Hepatocyte (in vitro differentiated cells): ENCODE measurements at regions not wholly inside any gene's neighbourhood (a gene's known extent, or its start where the extent isn't known, plus 50 kb on each side); places are given as distances from the start of the nearest gene placed in this dataset.

Source experiments
- DNase-seq: peaks from one replicate; pipeline ENCODE4 v3.0.0-alpha.2; 2016; ENCODE audit warnings: low spot score
- H2AFZ ChIP-seq: fragments of 200-600 bp; sonication (generic); 2 replicates; pipeline ENCODE4 v1.6.0; 2016; ENCODE audit warnings: antibody characterized with exemption, mild to moderate bottlenecking
- H3K27ac ChIP-seq: fragments of 200-600 bp; sonication (generic); 2 replicates; pipeline ENCODE4 v1.5.1; 2016; ENCODE audit warnings: mild to moderate bottlenecking
- H3K27me3 ChIP-seq: fragments of 200-600 bp; sonication (generic); 2 replicates; pipeline ENCODE4 v1.6.1; 2016
- H3K36me3 ChIP-seq: fragments of 200-600 bp; sonication (generic); replicated peaks from 2 replicates; pipeline ENCODE4 v1.5.1; 2016; ENCODE audit warnings: low read depth; ENCODE audit not compliant: insufficient read depth
- H3K4me1 ChIP-seq: fragments of 200-600 bp; sonication (generic); 2 replicates; pipeline ENCODE4 v1.5.1; 2016; ENCODE audit warnings: mild to moderate bottlenecking, moderate library complexity; ENCODE audit not compliant: insufficient read depth
- H3K4me2 ChIP-seq: fragments of 200-600 bp; sonication (generic); 2 replicates; pipeline ENCODE4 v1.6.0; 2016
- H3K4me3 ChIP-seq: fragments of 200-600 bp; sonication (generic); 2 replicates; pipeline ENCODE4 v1.5.1; 2016; ENCODE audit warnings: mild to moderate bottlenecking
- H3K79me2 ChIP-seq: fragments of 200-600 bp; sonication (generic); 2 replicates; pipeline ENCODE4 v1.6.0; 2017; ENCODE audit warnings: mild to moderate bottlenecking
- H3K9me2 ChIP-seq: fragments of 200-600 bp; sonication (generic); replicated peaks from 2 replicates; pipeline ENCODE4 v1.6.0; 2017; ENCODE audit warnings: mild to moderate bottlenecking; ENCODE audit not compliant: insufficient read depth
- H3K9me3 ChIP-seq: fragments of 200-600 bp; sonication (generic); 2 replicates; pipeline ENCODE4 v1.5.1; 2016; ENCODE audit warnings: low read depth, mild to moderate bottlenecking
- H4K20me1 ChIP-seq: fragments of 200-600 bp; sonication (generic); 2 replicates; pipeline ENCODE4 v1.6.0; 2016; ENCODE audit warnings: mild to moderate bottlenecking; ENCODE audit not compliant: insufficient read depth, poor library complexity, severe bottlenecking
- CTCF ChIP-seq: fragments of 200-600 bp; sonication (generic); IDR thresholded peaks from 2 replicates; pipeline ENCODE4 v1.5.1; 2016; ENCODE audit warnings: antibody characterized with exemption, mild to moderate bottlenecking; ENCODE audit not compliant: poor library complexity
- EZH2 ChIP-seq: fragments of 200-600 bp; sonication (generic); IDR thresholded peaks from 2 replicates; pipeline ENCODE4 v1.6.1; 2016; ENCODE audit warnings: antibody characterized with exemption, mild to moderate bottlenecking, borderline replicate concordance
- EZH2phosphoT487 ChIP-seq: fragments of 200-600 bp; sonication (generic); IDR thresholded peaks from one replicate; pipeline ENCODE4 v1.6.1; 2018; ENCODE audit warnings: antibody characterized with exemption, mild to moderate bottlenecking, low read depth, moderate library complexity; ENCODE audit not compliant: unreplicated experiment, severe bottlenecking
- WGBS: methylation state at CpG from one replicate; pipeline ENCODE4 v1.1.6; 2016; ENCODE audit warnings: low lambda C conversion rate; ENCODE audit errors: missing lambda C conversion rate; 5-methylcytosine and 5-hydroxymethylcytosine counted together

- DNase-seq = no peak
- Histone ChIP-seq H3K9me2 (no peaks in the 10 kb centered on the region), H3K27ac (no peak overlapping the region), H3K9me3 (no peaks in the 10 kb centered on the region), H4K20me1 (no peaks in the 10 kb centered on the region), H3K4me3 (no peak overlapping the region), H3K27me3 (no peaks in the 10 kb centered on the region), H3K79me2 (no peaks in the 10 kb centered on the region), H3K4me2 (no peak overlapping the region), H3K36me3 (no peaks in the 10 kb centered on the region), H2AFZ (no peak overlapping the region), H3K4me1 (no peaks in the 10 kb centered on the region)
- TF ChIP-seq EZH2 (no peak), EZH2phosphoT487 (no peak)
- WGBS = 97% methylated on average over 3 of the region's 3 CpGs
Observed at GRCh38 chr9:8052991-8053390, 253.4 kb upstream of the DMAC1 start.

GRCh38 chr9:8037745-8038144 is 238.2 kb upstream of the DMAC1 start:
- Histone ChIP-seq H3K4me2 (no peak overlapping the region), H4K20me1 (no peaks in the 10 kb centered on the region), H3K79me2 (no peaks in the 10 kb centered on the region), H3K9me2 (no peaks in the 10 kb centered on the region), H3K36me3 (no peaks in the 10 kb centered on the region), H2AFZ (no peak overlapping the region), H3K4me1 (no peaks in the 10 kb centered on the region), H3K27me3 (no peaks in the 10 kb centered on the region), H3K9me3 (no peaks in the 10 kb centered on the region), H3K27ac (no peak overlapping the region), H3K4me3 (no peak overlapping the region)
- DNase-seq = no peak
- TF ChIP-seq EZH2phosphoT487 = no peak
- TF ChIP-seq EZH2 = no peak
- no peak for TF ChIP-seq CTCF
- WGBS = 81% methylated on average over 2 of the region's 2 CpGs

- Histone ChIP-seq H3K4me2 (no peak overlapping the region), H2AFZ (no peak overlapping the region), H3K4me3 (no peak overlapping the region), H3K4me1 (no peaks in the 10 kb centered on the region), H3K36me3 (no peaks in the 10 kb centered on the region), H3K9me2 (no peaks in the 10 kb centered on the region), H3K79me2 (no peaks in the 10 kb centered on the region), H3K27me3 (no peaks in the 10 kb centered on the region), H3K9me3 (no peaks in the 10 kb centered on the region), H4K20me1 (no peaks in the 10 kb centered on the region), H3K27ac (no peak overlapping the region)
- no peak for DNase-seq
- no peak for TF ChIP-seq EZH2phosphoT487
- no peak for TF ChIP-seq CTCF
- no peak for TF ChIP-seq EZH2
Observed at GRCh38 chr9:8036914-8037524, 237.4 kb upstream of the DMAC1 start.

GRCh38 chr9:8033794-8034193 is 234.2 kb upstream of the DMAC1 start:
- no peaks in the 10 kb centered on the region for H3K9me3 ChIP-seq
- no peak overlapping the region for H3K4me3 ChIP-seq
- DNase-seq = no peak
- H3K27ac ChIP-seq = no peak overlapping the region
- H3K27me3 ChIP-seq = no peaks in the 10 kb centered on the region
- 87% methylated on average over 2 of the region's 2 CpGs for WGBS
- no peaks in the 10 kb centered on the region for H3K4me1 ChIP-seq
- no peaks in the 10 kb centered on the region for H3K36me3 ChIP-seq
- H3K4me2 ChIP-seq = no peak overlapping the region
- H2AFZ ChIP-seq = no peak overlapping the region
- H4K20me1 ChIP-seq = no peaks in the 10 kb centered on the region
- no peak for TF ChIP-seq EZH2
- no peak for TF ChIP-seq EZH2phosphoT487
- TF ChIP-seq CTCF = no peak
- H3K79me2 ChIP-seq = no peaks in the 10 kb centered on the region
- no peaks in the 10 kb centered on the region for H3K9me2 ChIP-seq
